Trophoblast cell (in vitro differentiated cells and primary cell): ENCODE measurements at regions not wholly inside any gene's neighbourhood (a gene's known extent, or its start where the extent isn't known, plus 50 kb on each side); places are given as distances from the start of the nearest gene placed in this dataset.
A peak's percentile ranks its signal among the peaks of the same experiment; 100 is the strongest.

Source experiments
- DNase-seq, 2 donors: peaks; one replicate each; pipeline ENCODE4 v3.0.0-alpha.2; 2016
- H2AFZ ChIP-seq: 2 replicates; pipeline ENCODE4 v1.6.1; 2013; ENCODE audit warnings: low read length, moderate library complexity, mild to moderate bottlenecking; ENCODE audit not compliant: insufficient read depth, poor library complexity
- H2AK5ac ChIP-seq: 2 replicates; pipeline ENCODE4 v1.6.1; 2013; ENCODE audit warnings: mild to moderate bottlenecking, low read length
- H2BK120ac ChIP-seq: 2 replicates; pipeline ENCODE4 v1.6.1; 2013; ENCODE audit warnings: low read length, mild to moderate bottlenecking, moderate library complexity; ENCODE audit not compliant: insufficient read depth, poor library complexity
- H2BK12ac ChIP-seq: 2 replicates; pipeline ENCODE4 v1.6.1; 2013; ENCODE audit warnings: mild to moderate bottlenecking, low read length, moderate library complexity
- H2BK5ac ChIP-seq: 2 replicates; pipeline ENCODE4 v1.6.1; 2013; ENCODE audit warnings: low read length, low read depth, moderate library complexity, mild to moderate bottlenecking; ENCODE audit not compliant: poor library complexity
- H3K14ac ChIP-seq: 2 replicates; pipeline ENCODE4 v1.6.1; 2013; ENCODE audit warnings: mild to moderate bottlenecking, low read length
- H3K18ac ChIP-seq: 2 replicates; pipeline ENCODE4 v1.6.1; 2013; ENCODE audit warnings: mild to moderate bottlenecking, low read length
- H3K23ac ChIP-seq: 2 replicates; pipeline ENCODE4 v1.6.1; 2013; ENCODE audit warnings: low read length
- H3K27ac ChIP-seq: 2 replicates; pipeline ENCODE4 v1.5.1; 2013; ENCODE audit warnings: low read depth, mild to moderate bottlenecking, inconsistent platforms, low read length, moderate library complexity
- H3K27me3 ChIP-seq: 2 replicates; pipeline ENCODE4 v1.6.1; 2013; ENCODE audit warnings: inconsistent platforms, mild to moderate bottlenecking, low read length, moderate library complexity; ENCODE audit not compliant: insufficient read depth
- H3K36me3 ChIP-seq, 2 experiments: 1 replicate in 1 of 2; 2 replicates in 1 of 2; pipeline ENCODE4 v1.6.1; 2013; ENCODE audit warnings: low read length in 2 of 2, mild to moderate bottlenecking in 2 of 2, moderate library complexity in 1 of 2; ENCODE audit not compliant: insufficient read depth in 2 of 2, control insufficient read depth in 1 of 2
- H3K4ac ChIP-seq: 2 replicates; pipeline ENCODE4 v1.6.1; 2013; ENCODE audit warnings: low read depth, mild to moderate bottlenecking, low read length, moderate library complexity
- H3K4me1 ChIP-seq, 2 experiments: 1 replicate in 1 of 2; 2 replicates in 1 of 2; pipeline ENCODE4 v1.6.1; 2013; ENCODE audit warnings: low read length in 2 of 2, mild to moderate bottlenecking in 2 of 2, moderate library complexity in 1 of 2; ENCODE audit not compliant: insufficient read depth in 2 of 2, control insufficient read depth in 1 of 2
- H3K4me2 ChIP-seq: 2 replicates; pipeline ENCODE4 v1.6.1; 2013; ENCODE audit warnings: inconsistent platforms, mild to moderate bottlenecking, low read length, moderate library complexity
- H3K4me3 ChIP-seq: 2 replicates; pipeline ENCODE4 v1.5.1; 2013; ENCODE audit warnings: mild to moderate bottlenecking, low read depth, low read length, inconsistent platforms
- H3K79me1 ChIP-seq: one replicate; pipeline ENCODE4 v1.6.1; 2013; ENCODE audit warnings: low read length
- H3K79me2 ChIP-seq: 2 replicates; pipeline ENCODE4 v1.6.1; 2013; ENCODE audit warnings: low read length, mild to moderate bottlenecking; ENCODE audit not compliant: control insufficient read depth, insufficient read depth, poor library complexity
- H3K9ac ChIP-seq: 2 replicates; pipeline ENCODE4 v1.6.1; 2013; ENCODE audit warnings: mild to moderate bottlenecking, low read length
- H3K9me3 ChIP-seq: 2 replicates; pipeline ENCODE4 v1.6.1; 2013; ENCODE audit warnings: low read depth, mild to moderate bottlenecking, control low read depth, inconsistent platforms, low read length; ENCODE audit not compliant: insufficient read depth
- H4K12ac ChIP-seq: 2 replicates; pipeline ENCODE4 v1.6.1; 2013; ENCODE audit warnings: low read depth, mild to moderate bottlenecking, low read length, moderate library complexity
- H4K8ac ChIP-seq: 2 replicates; pipeline ENCODE4 v1.6.1; 2013; ENCODE audit warnings: low read depth, mild to moderate bottlenecking, low read length, moderate library complexity
- H4K91ac ChIP-seq: one replicate; pipeline ENCODE4 v1.6.1; 2013; ENCODE audit warnings: low read depth, mild to moderate bottlenecking, low read length, moderate library complexity
- WGBS: extraction: QIAGEN DNeasy Blood & Tissue Kit; methylation state at CpG from one replicate; pipeline ENCODE4 v1.1.7; 2013; ENCODE audit warnings: missing lambda C conversion rate; ENCODE audit not compliant: insufficient read length, insufficient coverage; ENCODE audit errors: extremely low coverage; 5-methylcytosine and 5-hydroxymethylcytosine counted together

- H3K27ac ChIP-seq: no peak overlapping the region
- H3K9ac ChIP-seq: no peak overlapping the region
- H4K8ac ChIP-seq: no peak overlapping the region
- no peak overlapping the region for H4K12ac ChIP-seq
- no peak overlapping the region for H2BK5ac ChIP-seq
- peak overlapping the region; percentile 2 for H3K14ac ChIP-seq
- no peaks in the 10 kb centered on the region for H3K27me3 ChIP-seq
- H2BK12ac ChIP-seq: no peak overlapping the region
- 100% methylated on average over 1 of the region's 20 CpGs for WGBS
- H3K4me3 ChIP-seq: no peak overlapping the region
- no peak overlapping the region for H2AFZ ChIP-seq
- H3K23ac ChIP-seq: no peak overlapping the region
- H3K4ac ChIP-seq: peak overlapping the region; percentile 30
- peak overlapping the region; percentile 67 for H3K4me2 ChIP-seq
- peaks cover 19% of the 10 kb centered on the region for H3K79me2 ChIP-seq
- H3K9me3 ChIP-seq: no peaks in the 10 kb centered on the region
- H4K91ac ChIP-seq: peak overlapping the region; percentile 0
- H3K18ac ChIP-seq: no peak overlapping the region
- H3K36me3 ChIP-seq: peaks cover 0 to 2% of the 10 kb centered on the region in 2 experiments
- peak; percentile 54 to 58 for DNase-seq
- peaks cover 37 to 40% of the 10 kb centered on the region in 2 experiments for H3K4me1 ChIP-seq
- no peak overlapping the region for H2AK5ac ChIP-seq
- peaks cover 27% of the 10 kb centered on the region for H3K79me1 ChIP-seq
- no peak overlapping the region for H2BK120ac ChIP-seq
These were observed 235.3 kb downstream of the SEC14L1 start for GRCh38 chr17:77375917-77376651.

GRCh38 chr17:77376795-77377709 is 236.3 kb downstream of the SEC14L1 start:
- Histone ChIP-seq H2BK120ac (no peak overlapping the region), H3K18ac (peak overlapping the region; percentile 12), H3K4me3 (no peak overlapping the region), H3K27ac (no peak overlapping the region), H3K4me2 (no peak overlapping the region), H3K79me1 (peaks cover 26% of the 10 kb centered on the region), H4K8ac (no peak overlapping the region), H3K4ac (peak overlapping the region; percentile 30), H3K9ac (no peak overlapping the region), H2AK5ac (no peak overlapping the region), H3K9me3 (no peaks in the 10 kb centered on the region), H2BK5ac (no peak overlapping the region), H4K12ac (no peak overlapping the region), H3K36me3 (peaks cover 0 to 2% of the 10 kb centered on the region in 2 experiments), H3K79me2 (peaks cover 20% of the 10 kb centered on the region), H2AFZ (no peak overlapping the region), H2BK12ac (no peak overlapping the region), H4K91ac (no peak overlapping the region), H3K23ac (no peak overlapping the region), H3K27me3 (no peaks in the 10 kb centered on the region), H3K4me1 (peaks cover 42 to 44% of the 10 kb centered on the region in 2 experiments), H3K14ac (no peak overlapping the region)
- no CpG with 5 or more reads among the region's 31 CpGs for WGBS
- no peak for DNase-seq

- Histone ChIP-seq H3K36me3 (peaks cover 0 to 2% of the 10 kb centered on the region in 2 experiments), H4K91ac (no peak overlapping the region), H2AK5ac (no peak overlapping the region), H3K4me1 (peaks cover 42 to 45% of the 10 kb centered on the region in 2 experiments), H3K4ac (no peak overlapping the region), H3K27me3 (no peaks in the 10 kb centered on the region), H2BK120ac (no peak overlapping the region), H3K79me1 (peaks cover 26% of the 10 kb centered on the region), H3K18ac (no peak overlapping the region), H4K12ac (no peak overlapping the region), H2BK12ac (no peak overlapping the region), H3K4me2 (no peak overlapping the region), H3K4me3 (no peak overlapping the region), H2AFZ (peak overlapping the region; percentile 3), H3K9me3 (no peaks in the 10 kb centered on the region), H3K23ac (no peak overlapping the region), H4K8ac (no peak overlapping the region), H3K27ac (no peak overlapping the region), H3K79me2 (peaks cover 24% of the 10 kb centered on the region), H2BK5ac (no peak overlapping the region), H3K14ac (no peak overlapping the region), H3K9ac (no peak overlapping the region)
- WGBS: no CpG with 5 or more reads among the region's 11 CpGs
- DNase-seq: no peak
These were observed 237.0 kb downstream of the SEC14L1 start for GRCh38 chr17:77377710-77378235.

GRCh38 chr17:77378318-77379064 is 237.7 kb downstream of the SEC14L1 start:
- H2BK120ac ChIP-seq: no peak overlapping the region
- H2BK5ac ChIP-seq: no peak overlapping the region
- peaks cover 0 to 2% of the 10 kb centered on the region in 2 experiments for H3K36me3 ChIP-seq
- H3K9ac ChIP-seq: no peak overlapping the region
- H2BK12ac ChIP-seq: no peak overlapping the region
- H3K79me1 ChIP-seq: peaks cover 23% of the 10 kb centered on the region
- peaks cover 21% of the 10 kb centered on the region for H3K79me2 ChIP-seq
- no peaks in the 10 kb centered on the region for H3K27me3 ChIP-seq
- no peak for DNase-seq
- H3K4ac ChIP-seq: peak overlapping the region; percentile 29
- H4K12ac ChIP-seq: no peak overlapping the region
- H3K27ac ChIP-seq: no peak overlapping the region
- no peak overlapping the region for H2AK5ac ChIP-seq
- no peak overlapping the region for H4K8ac ChIP-seq
- H3K4me1 ChIP-seq: peaks cover 48 to 49% of the 10 kb centered on the region in 2 experiments
- H3K4me3 ChIP-seq: no peak overlapping the region
- no peak overlapping the region for H3K23ac ChIP-seq
- H4K91ac ChIP-seq: no peak overlapping the region
- WGBS: no CpG with 5 or more reads among the region's 22 CpGs
- H2AFZ ChIP-seq: no peak overlapping the region
- H3K18ac ChIP-seq: no peak overlapping the region
- no peaks in the 10 kb centered on the region for H3K9me3 ChIP-seq
- no peak overlapping the region for H3K14ac ChIP-seq
- no peak overlapping the region for H3K4me2 ChIP-seq
